ENCODE measurements at regions not wholly inside any gene's neighbourhood (a gene's known extent, or its start where the extent isn't known, plus 50 kb on each side); places are given as distances from the start of the nearest gene placed in this dataset.

DNA sequence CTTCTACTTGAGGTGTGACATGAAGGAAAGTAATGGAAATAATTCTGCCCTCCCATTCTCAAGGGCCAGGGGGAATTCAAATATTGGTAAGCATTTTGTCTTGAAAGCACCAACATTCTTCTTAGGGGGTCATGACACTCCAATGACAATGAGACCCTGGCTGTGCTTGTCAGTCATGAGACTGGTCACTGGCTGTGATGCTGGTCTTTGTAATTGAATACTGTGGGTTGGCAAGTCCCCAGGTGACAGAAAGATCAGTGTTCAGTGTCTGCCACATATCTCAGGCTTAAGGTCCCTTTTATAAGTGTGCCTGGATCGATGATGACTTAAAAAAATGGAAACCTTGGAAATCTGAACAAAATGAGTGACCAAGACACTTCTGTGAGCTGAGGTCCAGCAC lies 151.4 kb downstream of the SNRPN start:
- Histone ChIP-seq H3K4me3 (replicated peaks; ENCODE audit: insufficient read depth, low read length) (no peak overlapping the region), H3K27ac (replicated peaks) (no peak overlapping the region), H3K27me3 (ENCODE audit: insufficient read depth, poor library complexity, severe bottlenecking) (no peaks in the 10 kb centered on the region)
- TF ChIP-seq POLR2AphosphoS5 (IDR thresholded peaks at IDR 0.05; ENCODE audit: low read depth) (no peak), GABPA (IDR thresholded peaks at IDR 0.05; ENCODE audit: low read depth) (no peak), SPI1 (IDR thresholded peaks at IDR 0.05; ENCODE audit: borderline replicate concordance, low read depth) (no peak)
- TF ChIP-seq, protein P1, sequence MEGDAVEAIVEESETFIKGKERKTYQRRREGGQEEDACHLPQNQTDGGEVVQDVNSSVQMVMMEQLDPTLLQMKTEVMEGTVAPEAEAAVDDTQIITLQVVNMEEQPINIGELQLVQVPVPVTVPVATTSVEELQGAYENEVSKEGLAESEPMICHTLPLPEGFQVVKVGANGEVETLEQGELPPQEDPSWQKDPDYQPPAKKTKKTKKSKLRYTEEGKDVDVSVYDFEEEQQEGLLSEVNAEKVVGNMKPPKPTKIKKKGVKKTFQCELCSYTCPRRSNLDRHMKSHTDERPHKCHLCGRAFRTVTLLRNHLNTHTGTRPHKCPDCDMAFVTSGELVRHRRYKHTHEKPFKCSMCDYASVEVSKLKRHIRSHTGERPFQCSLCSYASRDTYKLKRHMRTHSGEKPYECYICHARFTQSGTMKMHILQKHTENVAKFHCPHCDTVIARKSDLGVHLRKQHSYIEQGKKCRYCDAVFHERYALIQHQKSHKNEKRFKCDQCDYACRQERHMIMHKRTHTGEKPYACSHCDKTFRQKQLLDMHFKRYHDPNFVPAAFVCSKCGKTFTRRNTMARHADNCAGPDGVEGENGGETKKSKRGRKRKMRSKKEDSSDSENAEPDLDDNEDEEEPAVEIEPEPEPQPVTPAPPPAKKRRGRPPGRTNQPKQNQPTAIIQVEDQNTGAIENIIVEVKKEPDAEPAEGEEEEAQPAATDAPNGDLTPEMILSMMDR (IDR thresholded peaks at IDR 0.05; ENCODE audit: insufficient read depth, low read length): no peak
- TF ChIP-seq, protein P2, sequence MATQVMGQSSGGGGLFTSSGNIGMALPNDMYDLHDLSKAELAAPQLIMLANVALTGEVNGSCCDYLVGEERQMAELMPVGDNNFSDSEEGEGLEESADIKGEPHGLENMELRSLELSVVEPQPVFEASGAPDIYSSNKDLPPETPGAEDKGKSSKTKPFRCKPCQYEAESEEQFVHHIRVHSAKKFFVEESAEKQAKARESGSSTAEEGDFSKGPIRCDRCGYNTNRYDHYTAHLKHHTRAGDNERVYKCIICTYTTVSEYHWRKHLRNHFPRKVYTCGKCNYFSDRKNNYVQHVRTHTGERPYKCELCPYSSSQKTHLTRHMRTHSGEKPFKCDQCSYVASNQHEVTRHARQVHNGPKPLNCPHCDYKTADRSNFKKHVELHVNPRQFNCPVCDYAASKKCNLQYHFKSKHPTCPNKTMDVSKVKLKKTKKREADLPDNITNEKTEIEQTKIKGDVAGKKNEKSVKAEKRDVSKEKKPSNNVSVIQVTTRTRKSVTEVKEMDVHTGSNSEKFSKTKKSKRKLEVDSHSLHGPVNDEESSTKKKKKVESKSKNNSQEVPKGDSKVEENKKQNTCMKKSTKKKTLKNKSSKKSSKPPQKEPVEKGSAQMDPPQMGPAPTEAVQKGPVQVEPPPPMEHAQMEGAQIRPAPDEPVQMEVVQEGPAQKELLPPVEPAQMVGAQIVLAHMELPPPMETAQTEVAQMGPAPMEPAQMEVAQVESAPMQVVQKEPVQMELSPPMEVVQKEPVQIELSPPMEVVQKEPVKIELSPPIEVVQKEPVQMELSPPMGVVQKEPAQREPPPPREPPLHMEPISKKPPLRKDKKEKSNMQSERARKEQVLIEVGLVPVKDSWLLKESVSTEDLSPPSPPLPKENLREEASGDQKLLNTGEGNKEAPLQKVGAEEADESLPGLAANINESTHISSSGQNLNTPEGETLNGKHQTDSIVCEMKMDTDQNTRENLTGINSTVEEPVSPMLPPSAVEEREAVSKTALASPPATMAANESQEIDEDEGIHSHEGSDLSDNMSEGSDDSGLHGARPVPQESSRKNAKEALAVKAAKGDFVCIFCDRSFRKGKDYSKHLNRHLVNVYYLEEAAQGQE (IDR thresholded peaks at IDR 0.05; ENCODE audit: insufficient replicate concordance, low read depth): no peak
- no peak for DNase-seq (ENCODE audit: low read depth in 1 of 2, low spot score in 1 of 2)

DNA sequence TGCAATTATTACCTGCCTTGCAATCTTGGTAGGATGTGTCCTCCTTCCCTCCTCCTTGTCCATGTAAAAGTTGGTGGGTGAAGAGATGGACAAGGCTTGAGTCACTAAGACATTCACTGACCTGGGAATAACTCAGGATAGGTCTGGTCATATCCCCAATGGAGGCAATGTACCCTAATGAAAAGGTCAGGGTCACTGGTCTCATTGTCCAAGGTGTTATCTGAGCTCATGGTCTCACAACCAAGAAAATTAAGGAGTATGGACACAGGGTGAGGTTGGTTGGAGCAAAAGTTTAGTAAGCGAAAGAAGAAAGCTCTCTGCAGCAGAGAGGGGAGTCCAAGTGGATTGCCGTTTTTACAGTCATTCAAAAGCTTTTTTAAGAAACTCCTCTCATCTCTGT lies 179.0 kb downstream of the SNRPN start:
- no peak for DNase-seq (ENCODE audit: low read depth in 1 of 2, low spot score in 1 of 2)
- Histone ChIP-seq H3K4me3 (replicated peaks; ENCODE audit: insufficient read depth, low read length) (no peak overlapping the region), H3K27ac (replicated peaks) (no peak overlapping the region), H3K27me3 (ENCODE audit: insufficient read depth, poor library complexity, severe bottlenecking) (no peaks in the 10 kb centered on the region)
- no peak for TF ChIP-seq SPI1 (IDR thresholded peaks at IDR 0.05; ENCODE audit: borderline replicate concordance, low read depth)
- no peak for TF ChIP-seq GABPA (IDR thresholded peaks at IDR 0.05; ENCODE audit: low read depth)
- TF ChIP-seq, protein P2 (IDR thresholded peaks at IDR 0.05; ENCODE audit: insufficient replicate concordance, low read depth): no peak
- TF ChIP-seq POLR2AphosphoS5 (IDR thresholded peaks at IDR 0.05; ENCODE audit: low read depth): no peak
- TF ChIP-seq, protein P1 (IDR thresholded peaks at IDR 0.05; ENCODE audit: insufficient read depth, low read length): no peak

DNA sequence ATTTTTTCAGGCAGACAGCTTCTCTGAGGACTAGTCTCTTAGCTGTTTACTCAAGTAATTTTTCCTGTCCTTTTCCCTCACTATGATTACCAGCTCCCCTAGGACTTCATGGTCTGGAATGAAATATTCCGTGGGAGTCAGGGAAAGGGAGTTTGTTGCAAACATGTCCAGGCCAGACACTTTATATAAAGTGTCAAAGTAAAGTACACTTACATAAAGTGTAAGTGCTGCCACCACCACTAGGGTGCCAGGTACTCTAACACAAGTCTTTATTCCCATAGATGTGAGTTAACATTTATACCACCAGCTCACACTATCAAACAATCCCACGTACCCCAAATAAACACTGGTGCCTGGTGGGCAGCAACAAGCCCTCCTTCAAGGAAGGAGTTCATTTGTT lies 179.8 kb downstream of the SNRPN start:
- H3K27me3 ChIP-seq (ENCODE audit: insufficient read depth, poor library complexity, severe bottlenecking): no peaks in the 10 kb centered on the region
- H3K4me3 ChIP-seq (replicated peaks; ENCODE audit: insufficient read depth, low read length): no peak overlapping the region
- no peak overlapping the region for H3K27ac ChIP-seq (replicated peaks)
- no peak for DNase-seq (ENCODE audit: low read depth in 1 of 2, low spot score in 1 of 2)
- TF ChIP-seq, protein P2 (IDR thresholded peaks at IDR 0.05; ENCODE audit: insufficient replicate concordance, low read depth): no peak
- no peak for TF ChIP-seq GABPA (IDR thresholded peaks at IDR 0.05; ENCODE audit: low read depth)
- TF ChIP-seq, protein P1 (IDR thresholded peaks at IDR 0.05; ENCODE audit: insufficient read depth, low read length): no peak

All from HL-60 (cell line).